NCI-H82 treated with DMSO at 0.1 percent for 48 hours (cell line): ENCODE measurements at regions not wholly inside any gene's neighbourhood (a gene's known extent, or its start where the extent isn't known, plus 50 kb on each side); places are given as distances from the start of the nearest gene placed in this dataset.

Experiments used
- DNase-seq: peaks from one replicate; lab custom pipeline; 2025; ENCODE audit not compliant: unreplicated experiment; lab: John Stamatoyannopoulos, UW

DNA sequence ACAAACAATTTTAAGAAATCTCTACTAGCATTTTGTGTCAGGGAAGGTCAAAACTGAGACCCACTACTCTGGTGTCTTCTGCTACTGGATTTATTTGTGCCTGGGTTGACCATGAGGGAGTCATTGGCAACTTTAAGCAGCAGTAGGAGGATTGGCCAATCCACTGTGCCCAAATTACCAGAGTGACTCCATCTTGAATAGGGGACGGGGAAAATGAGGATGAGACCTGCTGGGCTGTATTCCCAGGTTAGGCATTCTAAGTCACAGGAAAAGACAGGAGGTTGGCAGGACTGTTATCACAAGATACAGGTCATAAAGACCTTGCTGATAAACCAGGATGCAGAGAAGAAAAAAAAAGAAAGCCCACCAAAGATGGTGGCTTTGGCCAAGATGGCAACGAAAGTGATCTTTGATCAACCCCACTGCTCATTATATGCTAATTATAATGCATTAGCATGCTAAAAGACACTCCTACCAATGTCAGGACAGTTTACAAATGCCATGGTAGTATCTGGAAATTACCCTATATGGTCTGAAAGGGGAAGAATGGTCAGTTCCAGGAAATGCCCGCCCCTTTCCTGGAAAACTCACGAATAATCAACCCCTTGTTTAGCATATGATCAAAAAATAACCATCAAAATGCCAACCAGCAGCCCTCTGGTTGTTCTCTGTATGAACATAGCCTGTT is 200.9 kb downstream of the LTN1 start:
- DNase-seq = no peak

DNA sequence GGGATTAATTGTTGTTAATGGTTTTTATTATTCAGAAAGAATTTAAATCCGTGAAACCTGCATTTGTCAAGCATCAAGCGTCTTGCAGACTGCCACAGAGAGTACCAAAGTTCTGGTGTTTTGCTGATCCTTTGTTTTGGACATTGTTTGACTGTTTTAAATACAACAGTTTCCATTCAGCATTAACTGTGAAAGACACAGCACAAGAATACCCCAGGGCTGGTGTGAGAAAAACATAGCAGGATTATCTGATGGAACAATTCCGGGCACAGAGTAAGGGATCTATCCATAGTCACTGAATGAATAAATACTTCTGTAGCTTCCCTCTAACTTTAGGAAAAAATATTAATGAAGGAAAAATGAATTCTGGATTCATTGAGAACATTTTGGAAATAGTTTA is 202.3 kb downstream of the LTN1 start:
- DNase-seq = no peak

GRCh38 chr21:28789523-28789922 is 203.2 kb downstream of the LTN1 start:
- DNase-seq = no peak

GRCh38 chr21:28788030-28788429 is 204.6 kb downstream of the LTN1 start:
- no peak for DNase-seq

DNA sequence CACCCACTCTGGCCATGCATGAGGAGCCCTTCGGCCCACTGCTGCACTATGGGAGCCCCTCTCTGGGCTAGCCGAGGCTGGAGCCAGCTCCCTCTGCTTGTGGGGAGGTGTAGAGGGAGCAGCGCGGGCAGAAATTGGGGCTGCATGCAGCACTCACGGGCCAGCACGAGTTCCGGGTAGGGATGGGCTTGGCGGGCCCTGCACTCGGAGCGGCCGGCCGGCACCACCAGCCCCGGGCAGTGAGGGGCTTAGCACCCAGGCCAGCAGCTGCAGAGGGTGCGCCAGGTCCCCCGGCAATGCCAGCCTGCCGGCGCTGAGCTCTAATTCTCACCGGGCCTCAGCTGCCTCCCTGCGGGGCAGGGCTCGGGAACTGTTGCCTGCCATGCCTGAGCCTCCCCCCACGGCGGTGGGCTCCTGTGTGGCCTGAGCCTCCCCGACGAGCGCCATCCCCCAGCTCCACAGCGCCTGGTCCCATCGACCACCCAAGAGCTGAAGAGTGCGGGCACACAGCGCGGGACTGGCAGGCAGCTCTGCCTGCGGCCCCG is 209.0 kb downstream of the LTN1 start:
- DNase-seq = no peak

GRCh38 chr21:28781602-28782276 is 210.9 kb downstream of the LTN1 start:
- peak; percentile 65 for DNase-seq

DNA sequence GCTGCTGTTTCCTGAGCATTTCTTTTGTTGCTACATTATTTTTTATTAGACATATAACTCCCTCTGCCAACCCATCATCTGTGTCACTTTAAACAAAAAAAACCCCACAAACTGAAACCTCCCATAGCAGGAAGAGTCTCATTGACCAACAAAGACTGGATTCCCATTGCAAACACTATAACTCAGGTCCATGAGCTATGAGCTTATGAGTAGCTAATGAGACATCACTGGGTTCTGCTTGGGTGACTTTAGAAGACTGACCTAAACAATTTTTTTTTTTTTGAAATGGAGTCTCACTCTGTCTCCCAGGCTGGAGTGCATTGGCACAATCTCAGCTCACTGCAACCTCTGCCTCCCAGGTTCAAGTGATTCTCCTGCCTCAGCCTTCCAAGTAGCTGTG is 212.8 kb downstream of the LTN1 start:
- no peak for DNase-seq

- DNase-seq = no peak
Measured at GRCh38 chr21:28776251-28776650, 216.4 kb downstream of the LTN1 start.

- no peak for DNase-seq
Measured at GRCh38 chr21:28775071-28775470, 217.6 kb downstream of the LTN1 start.

- DNase-seq = no peak
Measured at GRCh38 chr21:28773036-28773435, 219.6 kb downstream of the LTN1 start.

DNA sequence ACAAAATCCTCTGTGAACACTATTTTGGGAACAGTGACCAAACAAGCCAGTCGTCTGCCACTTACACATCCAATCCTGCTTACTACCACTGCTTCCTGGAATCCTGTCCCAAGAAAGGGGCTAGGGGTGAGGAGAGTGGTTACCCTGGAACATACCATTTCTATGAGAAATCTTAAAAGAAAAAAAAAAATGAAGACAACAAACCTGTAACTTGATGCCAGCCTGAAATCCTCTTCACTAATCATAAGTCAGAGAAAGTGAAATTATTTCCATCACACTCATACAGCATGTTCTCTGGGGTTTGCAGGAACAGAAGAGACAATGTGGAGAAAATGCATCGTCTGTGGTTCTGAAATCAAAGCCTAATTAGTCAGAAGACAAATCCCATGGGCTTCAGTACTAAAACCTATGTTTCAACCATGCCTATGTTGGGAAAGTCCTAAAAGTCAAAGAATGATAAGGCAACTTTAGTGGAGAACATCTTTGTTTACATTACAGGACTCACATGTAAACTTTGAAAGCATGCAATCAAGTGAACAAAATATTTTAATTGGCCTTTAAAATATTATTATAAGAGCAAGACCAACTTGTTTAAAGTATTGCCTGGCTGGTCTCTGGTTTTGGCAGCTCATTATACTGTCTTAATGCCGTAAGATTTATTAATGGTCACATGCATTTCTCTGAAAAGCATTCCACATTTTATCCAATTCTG is 220.7 kb downstream of the LTN1 start:
- no peak for DNase-seq

DNA sequence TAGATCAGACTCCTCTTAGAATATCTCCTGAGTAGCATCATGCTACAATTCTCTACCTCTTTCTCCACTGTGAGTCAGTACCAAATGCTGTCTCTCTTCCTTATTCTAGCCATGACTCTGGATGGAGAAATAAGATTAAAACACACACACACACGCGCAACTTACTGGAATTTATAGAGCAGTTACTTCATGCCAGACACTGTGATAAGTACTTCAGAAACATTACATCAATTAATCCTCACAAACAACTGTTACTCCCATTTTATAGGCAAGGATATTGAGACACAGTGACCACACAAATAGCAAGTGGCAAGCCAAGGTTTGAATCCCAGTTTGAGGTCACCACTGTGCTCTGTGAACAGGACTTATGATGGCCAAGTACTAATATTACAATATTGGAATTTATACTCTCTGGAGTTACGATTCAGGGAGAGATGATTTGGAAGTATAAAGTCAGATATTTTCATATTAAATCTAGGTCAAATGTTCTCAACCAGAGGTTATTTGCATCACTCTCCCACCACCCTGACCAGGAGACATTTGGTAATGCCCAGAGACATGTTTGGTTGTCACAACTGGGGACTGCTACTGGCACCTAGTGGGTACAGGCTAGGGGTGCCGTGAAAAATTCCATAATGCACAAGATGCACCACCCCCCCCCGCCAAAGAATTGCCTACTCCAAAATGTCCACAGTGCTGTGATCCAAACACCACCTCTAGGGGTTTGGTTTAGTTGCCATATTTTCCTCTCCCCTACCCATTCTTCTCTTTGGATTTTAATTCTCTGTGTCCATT is 221.6 kb downstream of the LTN1 start:
- DNase-seq = no peak

- DNase-seq = no peak
Measured at GRCh38 chr21:28769683-28770082, 223.0 kb downstream of the LTN1 start.

DNA sequence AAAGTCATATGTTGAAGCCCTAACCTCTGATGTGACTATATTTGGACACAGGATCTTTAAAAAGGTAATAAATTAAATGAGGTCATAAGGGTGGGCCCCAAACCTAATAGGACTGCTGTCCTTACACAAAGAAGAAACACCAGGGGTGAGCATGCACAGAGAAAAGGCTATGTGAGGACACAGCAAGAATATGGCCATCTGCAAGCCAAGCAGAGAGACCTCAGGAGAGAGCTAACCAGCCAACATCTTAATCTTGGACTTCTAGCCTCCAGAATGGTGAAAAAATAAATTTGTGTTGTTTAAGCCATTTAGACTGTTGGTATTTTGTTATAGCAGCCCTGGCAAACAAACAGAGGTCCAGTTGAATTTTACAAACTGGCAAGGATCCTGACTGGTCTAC is 223.9 kb downstream of the LTN1 start:
- no peak for DNase-seq

GRCh38 chr21:28767523-28767922 is 225.2 kb downstream of the LTN1 start:
- no peak for DNase-seq

DNA sequence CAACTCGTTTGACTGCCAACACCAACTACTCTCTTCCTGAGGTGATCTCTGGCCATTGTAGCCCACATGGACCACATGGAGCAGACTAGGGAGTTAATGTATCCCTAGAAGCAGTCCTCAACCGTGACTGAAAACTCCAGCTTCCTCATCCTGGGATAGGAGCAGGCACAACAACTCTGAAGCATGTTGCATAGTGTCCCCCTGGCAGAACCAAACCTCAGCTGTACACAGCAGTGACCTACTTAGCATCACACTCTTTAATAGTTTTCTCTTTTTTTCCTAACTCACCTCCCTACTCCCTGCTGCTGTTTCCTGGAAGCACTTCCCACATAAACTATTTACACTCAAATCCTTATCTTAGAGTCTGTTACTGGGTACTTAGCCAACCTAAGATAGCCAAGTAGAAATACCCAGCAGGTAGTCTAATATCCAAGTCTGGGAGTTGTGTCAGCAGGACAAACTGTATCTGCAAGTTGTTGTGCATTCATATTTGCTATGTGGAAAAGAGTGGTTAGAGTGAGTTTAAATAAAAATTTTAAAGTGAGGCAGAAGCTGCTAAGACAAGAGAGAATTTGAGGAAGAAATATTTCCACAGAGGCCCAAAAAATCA is 228.8 kb downstream of the LTN1 start:
- no peak for DNase-seq

- no peak for DNase-seq
Measured at GRCh38 chr21:28762357-28762735, 230.3 kb downstream of the LTN1 start.

DNA sequence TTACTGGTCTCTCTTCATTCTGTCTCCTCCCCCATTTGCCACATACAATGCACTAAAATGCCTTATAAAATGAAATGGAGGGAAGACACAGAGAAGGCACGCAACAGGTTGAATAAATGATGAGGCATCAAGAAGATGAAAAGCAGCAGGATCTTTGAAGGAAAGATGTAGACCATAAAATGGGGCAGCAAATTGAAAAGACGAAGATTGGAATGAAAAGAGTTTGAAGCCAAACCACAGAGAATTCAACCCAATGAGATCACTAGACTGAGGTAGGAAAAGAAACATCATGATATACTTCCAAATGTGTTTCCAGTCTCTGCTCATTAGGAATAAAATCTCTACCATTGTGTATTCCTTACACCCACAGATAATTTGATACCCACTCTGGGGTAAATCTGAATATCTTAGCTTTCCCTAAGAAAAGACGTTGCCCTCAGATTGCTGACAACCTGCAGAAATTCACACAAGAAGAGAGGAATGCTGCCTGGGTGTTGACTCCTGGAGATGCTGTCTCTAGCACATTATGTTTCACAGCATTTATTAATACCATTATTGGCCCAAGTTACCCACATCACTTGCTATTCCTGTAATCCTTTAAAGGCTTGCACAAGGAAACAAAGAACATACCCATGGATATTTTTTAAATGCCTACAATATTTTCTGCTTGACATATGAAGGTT is 230.9 kb downstream of the LTN1 start:
- no peak for DNase-seq

DNA sequence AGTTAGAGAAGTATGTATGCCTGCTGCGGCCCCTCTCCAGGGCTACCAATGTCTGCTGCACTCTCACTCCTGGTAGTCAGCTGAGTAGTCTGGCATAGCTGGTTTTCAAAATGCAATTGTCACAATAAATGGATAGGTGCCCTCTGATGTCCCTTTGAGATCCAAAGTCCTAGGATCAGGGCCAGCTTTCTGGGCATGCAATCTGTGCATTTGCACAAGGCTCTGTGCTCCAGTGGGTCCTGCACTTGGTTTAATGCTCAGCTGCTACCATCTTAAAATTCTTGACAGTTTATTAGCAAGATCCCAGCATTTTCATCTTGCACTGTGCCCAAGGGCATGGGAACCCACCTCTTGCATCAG is 233.8 kb downstream of the LTN1 start:
- DNase-seq = no peak
